HUES64 (cell line): ENCODE measurements at regions not wholly inside any gene's neighbourhood (a gene's known extent, or its start where the extent isn't known, plus 50 kb on each side); places are given as distances from the start of the nearest gene placed in this dataset.

Source experiments
- H3K27ac ChIP-seq: 2 replicates; pipeline ENCODE4 v1.7.0; 2013; ENCODE audit warnings: low read depth, low read length, inconsistent platforms
- H3K27me3 ChIP-seq: 2 replicates; pipeline ENCODE4 v1.6.1; 2013; ENCODE audit warnings: mild to moderate bottlenecking, low read length; ENCODE audit not compliant: insufficient read depth
- H3K36me3 ChIP-seq: 2 replicates; pipeline ENCODE4 v1.6.1; 2013; ENCODE audit warnings: mild to moderate bottlenecking, low read length; ENCODE audit not compliant: insufficient read depth
- H3K4me1 ChIP-seq: 2 replicates; pipeline ENCODE4 v1.6.1; 2013; ENCODE audit warnings: mild to moderate bottlenecking, low read length, moderate library complexity; ENCODE audit not compliant: insufficient read depth
- H3K4me3 ChIP-seq: 2 replicates; pipeline ENCODE4 v1.5.1; 2013; ENCODE audit warnings: mild to moderate bottlenecking, low read length, moderate library complexity
- H3K9ac ChIP-seq: 2 replicates; pipeline ENCODE4 v1.6.1; 2013; ENCODE audit warnings: mild to moderate bottlenecking, low read depth, low read length
- H3K9me3 ChIP-seq: 2 replicates; pipeline ENCODE4 v1.6.1; 2013; ENCODE audit warnings: low read depth, low read length; ENCODE audit not compliant: insufficient read depth
- WGBS: fragments of 150-250, 120-280 bp; methylation state at CpG from one replicate; pipeline ENCODE4 v1.1.7; 2013; ENCODE audit warnings: missing lambda C conversion rate; 5-methylcytosine and 5-hydroxymethylcytosine counted together

DNA sequence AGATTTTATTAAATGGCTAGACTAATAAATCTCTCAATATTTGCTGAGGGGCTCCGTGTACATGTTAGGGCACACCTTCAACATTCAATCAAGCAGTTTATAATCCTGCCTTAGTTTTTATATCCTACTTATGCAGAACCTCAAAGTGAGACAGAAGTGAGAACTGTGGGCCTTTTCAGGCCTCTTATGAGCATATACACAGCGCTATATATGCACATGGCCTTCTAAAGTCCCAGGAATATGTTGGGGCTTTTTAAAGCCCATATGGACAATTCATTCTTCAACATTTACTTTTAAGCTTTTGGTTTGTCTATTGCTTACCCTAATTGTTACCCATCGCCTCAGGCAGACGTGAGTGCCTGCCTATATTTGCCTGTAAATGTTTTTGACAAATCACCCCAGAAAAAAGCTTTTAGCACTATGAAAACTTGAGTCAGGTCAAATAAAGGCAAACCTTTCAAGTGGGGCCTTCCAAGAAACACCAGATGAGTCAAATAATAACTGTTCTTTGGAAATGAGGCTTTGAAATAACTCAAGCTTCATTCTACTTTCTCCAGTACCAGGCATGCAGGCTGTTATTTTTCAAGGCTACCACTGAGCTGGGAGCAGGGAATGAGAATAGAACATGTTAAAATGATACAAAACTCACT lies 58.2 kb downstream of the ESM1 start:
- WGBS, result 69% methylated on average over 4 of the region's 4 CpGs
- Histone ChIP-seq H3K4me1 (no peaks in the 10 kb centered on the region), H3K27ac (no peak overlapping the region), H3K9me3 (peaks cover 9% of the 10 kb centered on the region; the same call in 1 of the 2 replicates), H3K4me3 (no peak overlapping the region), H3K9ac (no peak overlapping the region), H3K36me3 (no peaks in the 10 kb centered on the region), H3K27me3 (no peaks in the 10 kb centered on the region)

DNA sequence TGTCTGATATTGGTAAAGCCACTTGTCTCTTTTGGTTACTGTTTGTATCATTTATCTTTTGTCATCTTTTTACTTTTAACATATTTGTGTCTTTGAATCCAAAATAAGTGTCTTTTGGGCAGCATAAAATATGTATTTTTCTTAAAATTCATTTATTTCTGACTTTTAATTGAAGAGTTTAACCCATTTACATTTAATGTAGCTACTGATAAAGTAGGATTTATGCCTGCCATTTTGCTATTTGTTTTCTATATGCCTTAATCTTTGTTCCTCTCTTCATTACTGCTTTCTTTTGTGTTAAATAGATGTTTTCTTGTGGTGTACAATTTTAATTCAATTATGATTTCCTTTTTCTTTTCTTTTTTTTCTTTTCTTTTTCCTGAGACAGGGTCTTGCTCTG lies 60.9 kb downstream of the ESM1 start:
- Histone ChIP-seq H3K9me3 (peaks cover 9% of the 10 kb centered on the region; the same call in 1 of the 2 replicates), H3K27ac (no peak overlapping the region), H3K9ac (no peak overlapping the region), H3K4me1 (no peaks in the 10 kb centered on the region), H3K36me3 (no peaks in the 10 kb centered on the region), H3K27me3 (no peaks in the 10 kb centered on the region), H3K4me3 (no peak overlapping the region)

DNA sequence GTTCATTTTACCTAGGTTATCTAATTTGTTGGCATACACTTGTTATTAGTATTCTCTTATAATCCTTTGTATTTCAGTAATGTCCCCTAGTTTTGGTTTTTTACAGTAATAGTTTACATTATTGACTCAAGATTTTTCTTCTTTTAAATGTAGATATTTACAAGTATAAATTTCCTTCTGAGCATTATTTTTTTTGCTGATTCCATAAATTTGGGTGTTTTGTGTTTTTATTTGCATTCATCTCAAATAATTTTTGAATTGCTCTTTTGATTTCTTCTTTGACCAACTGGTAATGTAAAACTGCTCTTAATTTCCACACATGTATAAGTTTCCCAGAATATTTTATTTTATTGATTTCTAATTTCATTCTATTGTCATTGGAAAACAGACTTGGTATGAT lies 68.1 kb downstream of the ESM1 start:
- Histone ChIP-seq H3K4me1 (no peaks in the 10 kb centered on the region), H3K36me3 (no peaks in the 10 kb centered on the region), H3K9me3 (no peaks in the 10 kb centered on the region), H3K27ac (no peak overlapping the region), H3K4me3 (no peak overlapping the region), H3K9ac (no peak overlapping the region), H3K27me3 (no peaks in the 10 kb centered on the region)

DNA sequence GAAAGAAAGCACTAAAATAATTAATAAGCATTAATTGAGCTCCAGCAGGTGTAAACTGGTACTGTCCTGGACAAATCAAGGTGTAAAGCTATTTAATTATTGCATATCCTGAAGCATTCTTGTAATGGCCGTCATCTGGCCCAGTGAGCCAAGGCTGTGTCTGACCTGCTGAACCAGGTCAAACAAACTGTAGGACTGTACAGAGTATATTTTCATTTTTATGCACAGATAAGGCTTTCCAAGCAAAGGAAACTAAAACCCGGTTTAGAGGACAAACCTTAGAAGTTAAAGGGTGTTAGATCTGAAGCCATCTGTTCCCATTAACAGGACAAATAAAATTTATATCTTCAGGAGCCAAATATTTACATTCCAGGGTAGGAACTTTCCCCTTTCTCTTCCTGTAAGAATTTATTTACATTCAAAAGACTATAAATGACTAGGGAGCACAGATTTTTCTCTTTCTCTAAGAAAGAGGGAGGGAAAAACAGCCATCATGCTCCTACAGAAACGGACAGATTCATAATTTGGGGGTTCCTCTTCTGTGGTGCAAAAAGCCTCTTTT lies 69.8 kb downstream of the ESM1 start:
- Histone ChIP-seq H3K27me3 (no peaks in the 10 kb centered on the region), H3K9ac (no peak overlapping the region), H3K36me3 (no peaks in the 10 kb centered on the region), H3K4me1 (no peaks in the 10 kb centered on the region), H3K27ac (no peak overlapping the region), H3K9me3 (no peaks in the 10 kb centered on the region), H3K4me3 (no peak overlapping the region)
- WGBS, result 87% methylated on average over 2 of the region's 3 CpGs

DNA sequence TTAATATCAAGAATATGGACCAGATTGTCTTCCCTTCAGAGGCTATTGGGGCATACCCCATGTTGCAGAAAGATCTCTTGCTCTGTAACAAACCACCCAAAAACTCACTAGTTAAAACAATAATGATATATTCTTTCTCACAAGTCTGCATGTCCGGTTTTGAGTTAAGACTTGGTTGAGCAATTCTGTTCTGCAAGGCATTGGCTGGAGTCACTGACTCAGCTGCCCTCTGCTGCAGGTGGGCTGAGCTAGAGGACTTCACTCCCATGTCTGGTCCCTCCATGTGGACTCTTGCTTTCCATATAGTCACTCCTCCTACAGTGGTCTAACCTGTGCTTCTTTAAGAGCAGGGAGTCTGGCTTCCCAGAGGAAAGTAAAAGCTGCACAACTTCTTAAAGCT lies 73.4 kb downstream of the ESM1 start:
- Histone ChIP-seq H3K4me1 (no peaks in the 10 kb centered on the region), H3K9ac (no peak overlapping the region), H3K27me3 (no peaks in the 10 kb centered on the region), H3K9me3 (no peaks in the 10 kb centered on the region), H3K36me3 (no peaks in the 10 kb centered on the region), H3K27ac (no peak overlapping the region), H3K4me3 (no peak overlapping the region)
- WGBS, result 90% methylated on average over 1 of the region's 1 CpG

DNA sequence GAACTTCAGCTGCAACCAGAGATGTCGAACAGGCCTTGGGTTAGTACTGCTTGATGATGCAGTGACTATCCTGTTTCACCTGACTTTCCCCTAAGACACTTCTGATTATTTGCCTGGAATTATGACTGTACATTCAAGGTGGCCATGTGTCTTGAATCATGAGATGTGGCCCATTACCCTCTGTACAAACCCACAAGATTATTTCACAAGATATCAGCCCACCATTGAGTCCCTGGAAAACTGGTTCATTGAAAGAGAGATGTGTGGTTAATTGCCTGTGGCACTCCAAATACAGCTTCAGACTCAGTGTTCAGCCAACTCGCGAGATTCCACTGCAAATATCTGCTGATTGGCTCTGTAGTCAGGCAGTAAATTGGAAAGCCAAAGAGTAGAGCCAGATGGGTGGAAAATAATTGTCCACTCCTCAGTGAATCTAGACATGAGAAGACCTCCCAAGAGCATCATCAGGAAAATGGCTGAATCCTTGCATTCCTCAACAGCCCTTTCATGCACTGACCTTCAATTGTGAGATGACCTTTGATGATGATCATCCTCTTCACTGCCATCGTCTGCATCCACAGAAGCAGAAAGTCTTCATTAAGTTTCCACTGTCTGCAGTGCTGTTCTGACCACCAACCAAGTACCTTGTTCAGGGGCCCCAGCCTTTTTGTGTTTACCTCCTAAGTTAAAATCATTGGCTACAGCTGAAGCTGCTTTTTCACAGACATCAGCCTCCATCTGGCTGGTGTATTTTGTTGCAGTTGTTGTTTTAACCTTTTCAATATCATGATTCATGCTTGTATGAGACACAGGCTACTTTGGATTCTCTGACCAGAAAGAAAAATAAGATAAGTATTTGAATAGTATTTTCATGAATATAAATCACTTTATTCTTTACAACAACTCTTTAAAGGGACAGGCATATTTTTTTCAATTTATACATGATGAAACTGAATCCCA lies 75.2 kb downstream of the ESM1 start:
- no peak overlapping the region for H3K9ac ChIP-seq
- WGBS, result 95% methylated on average over 4 of the region's 4 CpGs
- no peaks in the 10 kb centered on the region for H3K27me3 ChIP-seq
- H3K9me3 ChIP-seq, result no peaks in the 10 kb centered on the region
- no peak overlapping the region for H3K4me3 ChIP-seq
- H3K27ac ChIP-seq, result no peak overlapping the region
- H3K36me3 ChIP-seq, result no peaks in the 10 kb centered on the region
- H3K4me1 ChIP-seq, result no peaks in the 10 kb centered on the region

DNA sequence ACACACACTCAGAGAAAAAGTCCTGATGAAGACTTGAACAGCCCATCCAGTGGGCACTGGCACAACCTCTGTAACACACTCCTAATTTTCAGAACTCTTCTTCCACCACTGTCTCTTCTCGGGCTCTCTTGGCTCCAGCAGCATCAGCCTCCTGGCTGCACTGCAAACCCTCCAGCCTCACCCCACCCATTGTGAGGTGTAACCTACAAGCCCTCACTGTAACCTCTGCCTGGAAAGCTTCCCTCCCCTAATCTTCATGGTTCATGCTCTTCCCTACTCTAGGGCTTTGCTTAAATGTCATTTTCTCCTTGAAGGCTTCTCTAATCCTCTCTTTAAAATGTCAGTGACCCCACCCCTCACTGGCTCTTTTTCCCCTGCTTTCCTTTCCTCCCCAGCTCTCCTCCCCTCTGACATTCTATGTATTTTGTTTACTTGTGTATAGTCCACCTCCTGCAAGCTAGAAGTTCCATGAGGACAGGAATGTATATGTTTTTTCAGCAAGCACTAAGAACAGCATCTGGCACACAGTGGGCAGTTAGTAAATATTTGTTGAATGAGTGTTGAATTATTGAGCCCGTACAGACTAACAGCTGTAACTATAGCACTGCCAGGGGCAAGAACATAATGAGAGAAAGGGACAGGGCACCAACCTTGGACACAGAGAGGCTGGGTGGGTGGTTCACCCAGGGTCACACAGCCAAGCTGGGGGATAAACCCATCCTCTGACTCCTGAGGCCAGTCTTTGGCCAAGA lies 76.4 kb downstream of the ESM1 start:
- no peak overlapping the region for H3K27ac ChIP-seq
- no peaks in the 10 kb centered on the region for H3K9me3 ChIP-seq
- WGBS, result 91% methylated on average over 2 of the region's 2 CpGs
- no peak overlapping the region for H3K9ac ChIP-seq
- no peaks in the 10 kb centered on the region for H3K27me3 ChIP-seq
- H3K36me3 ChIP-seq, result no peaks in the 10 kb centered on the region
- no peaks in the 10 kb centered on the region for H3K4me1 ChIP-seq
- H3K4me3 ChIP-seq, result no peak overlapping the region

DNA sequence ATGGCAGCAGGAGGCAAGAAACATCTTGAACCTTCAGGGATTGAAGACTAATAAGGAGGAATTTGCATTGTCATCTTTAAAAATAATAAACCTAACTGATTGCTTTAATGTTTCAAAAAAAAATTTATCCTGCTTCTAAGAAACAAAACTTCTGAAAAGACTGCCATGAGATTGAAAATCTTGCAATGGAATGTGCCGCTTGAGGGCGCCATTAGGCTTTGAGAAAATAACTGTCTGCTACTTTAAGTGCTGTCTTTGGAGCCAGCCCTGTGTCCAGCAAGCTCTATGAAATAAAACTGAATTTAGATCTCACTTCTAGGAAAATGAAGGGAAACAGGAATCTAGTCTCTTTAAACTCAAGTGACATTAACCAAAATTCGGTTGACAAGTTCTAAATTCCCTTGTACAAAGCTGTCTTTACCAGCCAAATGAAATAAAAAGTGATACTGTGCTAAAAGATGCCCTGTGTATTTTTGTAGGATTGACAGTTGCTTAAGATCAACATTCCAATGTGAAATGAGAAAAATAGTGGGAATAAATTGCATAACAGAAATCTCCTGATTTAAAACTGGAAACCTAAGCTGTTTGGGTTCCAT lies 79.4 kb downstream of the ESM1 start:
- no peaks in the 10 kb centered on the region for H3K27me3 ChIP-seq
- no peak overlapping the region for H3K9ac ChIP-seq
- no peak overlapping the region for H3K27ac ChIP-seq
- H3K4me3 ChIP-seq, result no peak overlapping the region
- no peaks in the 10 kb centered on the region for H3K9me3 ChIP-seq
- WGBS, result 2% methylated on average over 3 of the region's 3 CpGs
- H3K4me1 ChIP-seq, result no peaks in the 10 kb centered on the region
- no peaks in the 10 kb centered on the region for H3K36me3 ChIP-seq

DNA sequence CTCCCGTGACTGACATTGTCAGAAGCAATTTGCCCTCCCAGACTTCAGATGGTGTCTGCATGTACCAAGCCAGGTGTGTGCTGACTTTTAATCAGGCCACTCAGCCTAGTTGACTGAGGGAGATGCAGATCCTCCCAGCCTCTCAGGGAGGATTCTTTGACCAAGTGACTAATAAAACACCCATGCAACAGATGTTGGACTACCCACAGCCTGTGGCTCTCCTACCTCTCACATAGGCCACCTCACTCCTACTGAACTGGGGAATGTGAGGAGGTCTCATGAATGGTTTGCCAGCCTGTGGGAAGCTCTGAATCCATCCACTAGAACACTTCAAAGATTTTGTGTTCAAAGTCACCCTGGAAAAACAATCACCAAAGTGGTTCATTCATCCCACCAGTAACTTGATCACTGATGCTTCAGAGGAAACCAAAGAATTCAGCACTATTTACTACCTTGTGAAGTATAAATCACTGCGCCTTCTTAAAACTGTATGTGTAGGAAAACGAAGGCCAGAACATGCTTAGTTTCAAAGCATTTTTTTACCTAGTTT lies 80.1 kb downstream of the ESM1 start:
- H3K4me1 ChIP-seq, result no peaks in the 10 kb centered on the region
- no peak overlapping the region for H3K4me3 ChIP-seq
- no peak overlapping the region for H3K27ac ChIP-seq
- 89% methylated on average over 3 of the region's 3 CpGs for WGBS
- H3K27me3 ChIP-seq, result no peaks in the 10 kb centered on the region
- no peak overlapping the region for H3K9ac ChIP-seq
- no peaks in the 10 kb centered on the region for H3K36me3 ChIP-seq
- H3K9me3 ChIP-seq, result no peaks in the 10 kb centered on the region

DNA sequence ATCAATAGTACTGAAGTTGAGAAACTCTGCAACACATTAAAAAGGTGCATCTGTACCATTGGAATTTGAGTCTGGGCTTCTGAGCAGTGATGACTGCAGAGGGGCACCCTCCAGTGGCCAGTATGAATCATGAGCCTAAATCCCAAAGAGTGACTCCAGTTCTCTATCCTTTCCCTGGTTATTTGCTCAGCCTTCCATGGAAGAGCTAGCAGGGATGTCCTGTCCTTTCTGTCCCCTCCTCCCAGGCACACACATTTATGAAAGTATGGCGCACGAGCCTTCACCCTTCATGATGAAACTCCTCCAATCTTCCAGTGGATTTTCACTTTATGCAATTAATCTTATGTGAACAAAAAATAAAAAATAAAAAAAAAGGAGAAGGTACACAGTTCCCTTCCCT lies 81.0 kb downstream of the ESM1 start:
- Histone ChIP-seq H3K36me3 (no peaks in the 10 kb centered on the region), H3K9me3 (no peaks in the 10 kb centered on the region), H3K27ac (no peak overlapping the region), H3K4me1 (no peaks in the 10 kb centered on the region), H3K9ac (no peak overlapping the region), H3K4me3 (no peak overlapping the region), H3K27me3 (no peaks in the 10 kb centered on the region)
- WGBS, result 63% methylated on average over 2 of the region's 2 CpGs
